ENCODE measurements at regions not wholly inside any gene's neighbourhood (a gene's known extent, or its start where the extent isn't known, plus 50 kb on each side); places are given as distances from the start of the nearest gene placed in this dataset.

DNA sequence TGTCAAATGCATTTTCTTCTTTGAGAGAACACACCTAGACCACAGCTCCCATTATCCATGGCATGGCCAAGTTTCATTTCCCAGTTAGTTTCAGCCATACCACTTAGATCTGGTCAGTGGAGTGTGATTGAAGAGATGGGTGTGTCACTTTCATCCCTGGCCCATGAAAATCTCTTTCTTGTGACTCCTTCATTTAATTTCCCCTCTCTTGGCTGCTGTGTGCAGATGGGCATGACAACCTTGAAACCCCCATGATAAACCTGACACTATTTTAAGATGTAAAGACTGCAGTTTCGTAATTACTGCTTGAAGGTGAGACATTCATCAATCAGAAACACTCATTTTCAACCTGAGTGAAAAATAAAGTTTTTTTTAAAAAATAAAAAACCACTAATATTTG, 284.9 kb downstream of the IL15 start:
- DNase-seq (ENCODE audit: low spot score) = no peak

DNA sequence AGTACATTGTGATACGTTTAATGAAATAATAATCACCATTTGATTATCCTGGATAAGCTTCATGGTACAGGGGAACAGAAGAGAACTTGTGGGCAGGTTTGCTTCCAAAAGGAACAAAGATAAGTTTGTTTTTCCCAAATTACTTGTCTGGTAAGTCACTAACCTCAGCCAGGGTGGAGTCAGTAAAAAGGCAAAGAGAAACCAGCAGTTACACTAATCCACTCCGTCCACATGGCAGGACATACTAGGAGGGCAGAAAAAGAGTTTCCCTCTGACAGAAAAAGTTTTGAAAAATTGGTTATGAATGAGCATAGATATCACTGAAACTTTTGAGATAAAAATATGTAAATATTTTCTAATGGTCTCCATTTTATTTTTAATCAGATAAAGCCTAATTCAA, 285.9 kb downstream of the IL15 start:
- DNase-seq (ENCODE audit: low spot score) = no peak

DNA sequence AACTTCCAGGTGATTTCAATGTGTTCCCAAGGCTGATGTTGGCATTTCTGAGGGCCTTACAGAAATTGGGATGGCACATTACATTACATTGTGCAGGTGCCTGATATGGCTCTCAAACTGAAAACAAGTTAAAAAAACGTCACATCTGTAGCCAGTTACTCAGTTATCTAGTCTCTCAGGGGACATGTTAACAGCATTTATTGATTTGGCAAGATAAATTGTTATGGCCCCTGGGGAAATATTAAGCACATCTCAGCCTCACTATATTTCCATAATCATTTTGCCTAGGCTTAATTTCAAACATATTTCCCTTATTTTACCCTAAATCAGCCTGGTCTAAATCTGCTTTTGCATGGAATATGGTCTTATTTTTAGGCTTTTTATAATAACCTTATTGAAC, 290.0 kb downstream of the IL15 start:
- DNase-seq (ENCODE audit: low spot score) = no peak

DNA sequence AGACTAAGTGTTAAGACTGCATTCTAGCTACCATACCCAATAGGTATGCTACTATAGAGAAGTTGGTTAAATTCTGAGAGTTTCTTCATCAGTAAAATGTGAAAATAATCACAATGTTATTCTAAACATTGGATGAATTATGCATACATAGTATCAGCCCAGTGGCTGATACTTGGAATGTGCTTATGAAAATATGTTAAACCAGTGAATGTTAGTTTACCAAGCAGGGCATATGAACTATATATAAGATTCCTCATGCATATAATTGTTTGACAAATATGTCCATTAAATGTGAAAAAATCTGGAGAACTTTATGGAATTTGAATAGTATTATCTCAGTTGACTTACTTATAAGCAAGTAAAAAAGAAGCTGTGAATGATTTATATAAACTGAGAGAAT, 296.1 kb downstream of the IL15 start:
- no peak for DNase-seq (ENCODE audit: low spot score)

DNA sequence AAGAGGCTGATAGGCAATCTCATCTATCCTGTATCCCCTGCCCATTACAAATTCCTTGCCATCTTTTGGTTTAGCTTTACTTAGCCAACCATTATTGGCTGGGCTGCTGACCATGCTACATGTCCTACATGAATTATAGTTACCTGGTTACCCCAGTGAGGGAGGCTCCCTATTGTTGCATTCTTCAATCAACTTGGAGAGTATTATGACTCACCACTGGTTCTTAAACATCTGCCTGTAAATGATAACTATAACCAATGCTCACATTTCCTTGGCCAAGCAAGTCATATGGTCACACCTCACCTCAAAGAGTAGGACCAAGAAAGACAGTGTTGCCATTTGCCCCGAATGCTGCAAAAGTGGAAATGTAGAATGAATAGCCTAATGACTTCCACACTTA, 297.6 kb downstream of the IL15 start:
- DNase-seq (ENCODE audit: low spot score) = no peak

DNA sequence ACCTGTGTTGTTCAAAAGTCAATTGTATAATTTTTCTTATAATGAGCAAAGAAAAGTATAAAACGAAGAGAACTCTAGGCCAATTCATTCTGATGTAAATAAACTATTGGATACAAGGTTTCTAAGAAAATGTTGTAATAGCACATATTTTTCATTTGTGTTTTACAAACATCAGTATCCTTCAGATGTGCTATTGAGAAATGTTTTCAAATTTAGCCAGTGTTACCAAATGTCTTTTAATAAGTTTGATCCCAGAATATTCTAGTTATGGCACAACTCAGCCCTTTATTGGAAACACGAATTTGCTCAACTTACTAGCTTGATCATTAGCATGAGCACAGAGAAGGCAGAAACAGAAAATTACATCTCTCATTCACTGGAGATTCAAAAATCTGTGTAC, 319.3 kb downstream of the IL15 start:
- no peak for DNase-seq (ENCODE audit: low spot score)

DNA sequence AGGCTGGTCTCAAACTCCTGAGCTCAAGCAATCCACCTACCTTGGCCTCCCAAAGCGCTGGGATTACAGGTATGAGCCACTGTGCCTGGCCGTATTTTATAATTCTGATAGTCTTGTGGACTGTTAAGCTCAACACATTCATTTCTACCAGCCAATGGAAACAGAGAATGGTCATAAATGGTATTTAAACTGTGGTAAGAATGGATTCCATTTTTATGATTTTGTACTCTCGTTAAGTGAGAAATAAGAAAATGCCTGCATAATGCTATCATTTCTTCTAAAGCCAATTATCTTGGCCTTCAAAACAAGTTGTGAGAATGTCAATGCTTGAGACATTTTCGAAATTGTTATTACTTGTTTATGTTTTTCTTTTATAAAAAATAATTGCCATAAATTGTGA, 321.0 kb downstream of the IL15 start:
- DNase-seq (ENCODE audit: low spot score) = no peak

DNA sequence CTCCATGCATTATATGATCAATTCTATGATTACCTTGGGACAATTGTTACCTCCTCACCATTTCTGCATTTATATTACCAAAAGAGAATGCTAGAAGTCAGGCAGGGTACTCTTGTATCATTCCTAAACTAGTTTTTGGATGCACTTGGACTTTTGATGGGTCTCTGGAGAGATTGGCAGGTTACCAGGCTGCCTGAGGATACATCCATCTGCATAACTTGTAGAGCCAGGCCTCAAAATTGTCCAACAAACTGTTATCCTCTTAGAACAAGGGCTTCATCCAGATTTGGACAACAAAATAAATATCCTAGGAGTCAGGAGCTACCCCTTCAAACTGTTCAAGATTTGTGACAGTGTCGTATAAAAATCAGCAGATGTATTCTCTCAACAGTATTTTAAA, 326.1 kb downstream of the IL15 start:
- DNase-seq (ENCODE audit: low spot score) = no peak

DNA sequence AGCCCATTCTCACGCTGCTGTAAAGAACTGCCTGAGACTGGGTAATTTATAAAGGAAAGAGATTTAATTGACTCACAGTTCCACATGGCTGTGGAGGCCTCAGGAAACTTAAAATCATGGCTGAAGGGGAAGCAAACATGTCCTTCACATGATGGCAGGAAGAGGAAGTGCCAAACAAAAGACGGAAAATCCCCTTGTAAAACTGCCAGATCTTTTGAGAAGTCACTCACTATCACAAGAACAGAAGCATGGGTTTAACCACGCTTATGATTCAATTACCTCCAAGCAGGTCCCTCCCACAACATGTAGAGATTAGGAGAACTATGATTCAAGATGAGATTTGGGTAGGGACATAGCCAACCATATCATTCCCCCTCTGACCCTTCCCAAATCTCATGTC, 335.5 kb downstream of the IL15 start:
- DNase-seq (ENCODE audit: low spot score) = no peak

DNA sequence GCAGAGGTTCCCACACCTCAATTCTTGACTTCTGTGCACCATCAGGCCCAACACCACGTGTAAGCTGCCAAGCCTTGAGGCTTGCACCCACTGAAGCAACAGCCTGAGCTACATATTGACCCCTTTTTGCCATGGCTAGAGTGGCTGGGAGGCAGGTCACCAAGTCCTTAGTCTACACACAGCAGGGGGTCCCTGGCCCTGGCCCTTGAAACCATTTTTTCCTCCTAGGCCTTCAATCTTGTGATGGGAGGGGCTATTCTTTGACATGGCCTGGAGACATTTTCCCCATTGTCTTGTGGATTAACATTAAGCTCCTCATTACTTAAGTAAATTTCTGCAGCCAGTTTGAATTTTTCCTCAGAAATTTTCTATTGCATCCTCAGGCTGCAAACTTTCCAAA, 336.6 kb downstream of the IL15 start:
- no peak for DNase-seq (ENCODE audit: low spot score)

Data from AG08395 (cell line).